Nephron progenitor cell (in vitro differentiated cells): ENCODE measurements at regions not wholly inside any gene's neighbourhood (a gene's known extent, or its start where the extent isn't known, plus 50 kb on each side); places are given as distances from the start of the nearest gene placed in this dataset.
"Not testable (repeated sequence)": the region's sequence is repeated elsewhere in the genome, so short reads cannot be mapped to it uniquely, and the experiment has no call there.

ENCODE experiments used
- DNase-seq: peaks from one replicate; pipeline ENCODE4 v3.0.0; 2021
- H3K27ac Mint-ChIP-seq: 2 replicates; pipeline ENCODE4 v1.8.0; 2021; ENCODE audit warnings: mild to moderate bottlenecking, moderate library complexity, mixed read lengths
- H3K27me3 Mint-ChIP-seq: 2 replicates; pipeline ENCODE4 v1.8.0; 2021; ENCODE audit warnings: mild to moderate bottlenecking, low read depth, mixed read lengths; ENCODE audit not compliant: poor library complexity
- H3K36me3 Mint-ChIP-seq: 2 replicates; pipeline ENCODE4 v1.8.0; 2021; ENCODE audit warnings: low read depth, mixed read lengths
- H3K4me1 Mint-ChIP-seq: 2 replicates; pipeline ENCODE4 v1.8.0; 2021; ENCODE audit warnings: mixed read lengths
- H3K4me3 Mint-ChIP-seq: 2 replicates; pipeline ENCODE4 v1.8.0; 2021; ENCODE audit warnings: mild to moderate bottlenecking, moderate library complexity, mixed read lengths
- H3K9me3 Mint-ChIP-seq: 2 replicates; pipeline ENCODE4 v1.8.0; 2021; ENCODE audit warnings: mild to moderate bottlenecking, moderate library complexity, mixed read lengths
- CTCF ChIP-seq: fragments of 200-600 bp; sonication (generic); IDR thresholded peaks from 2 replicates; pipeline ENCODE4 v1.5.0; 2021; ENCODE audit warnings: antibody characterized with exemption

- H3K27ac Mint-ChIP-seq = peak overlapping the region; percentile 37
- peaks cover 58% of the 10 kb centered on the region for H3K4me1 Mint-ChIP-seq
- H3K9me3 Mint-ChIP-seq = peaks cover under 1% of the 10 kb centered on the region
Observed at GRCh38 chr7:69245646-69246045, 352.6 kb upstream of the AUTS2 start.

GRCh38 chr7:69246758-69247157 lies 351.5 kb upstream of the AUTS2 start:
- H3K27ac Mint-ChIP-seq = no peak overlapping the region

More at GRCh38 chr7:69245646-69246045, 352.6 kb upstream of the AUTS2 start:
- no peak for DNase-seq
- no peaks in the 10 kb centered on the region for H3K36me3 Mint-ChIP-seq
- no peak overlapping the region for H3K4me3 Mint-ChIP-seq
- peaks cover 13% of the 10 kb centered on the region for H3K27me3 Mint-ChIP-seq
- TF ChIP-seq CTCF = no peak

GRCh38 chr7:69248382-69248828 lies 349.9 kb upstream of the AUTS2 start:
- Mint-ChIP-seq H3K4me1 (peaks cover 51% of the 10 kb centered on the region), H3K9me3 (peaks cover 19% of the 10 kb centered on the region), H3K27ac (peak overlapping the region; percentile 27), H3K4me3 (peak overlapping the region; percentile 51)
- peak; percentile 48 for DNase-seq
- H3K27me3 Mint-ChIP-seq, H3K36me3 Mint-ChIP-seq: not testable (repeated sequence)

More at GRCh38 chr7:69246758-69247157, 351.5 kb upstream of the AUTS2 start:
- peaks cover 53% of the 10 kb centered on the region for H3K4me1 Mint-ChIP-seq
- no peaks in the 10 kb centered on the region for H3K36me3 Mint-ChIP-seq
- TF ChIP-seq CTCF = no peak
- H3K9me3 Mint-ChIP-seq = peaks cover 9% of the 10 kb centered on the region
- H3K27me3 Mint-ChIP-seq = peaks cover 12% of the 10 kb centered on the region
- DNase-seq = no peak
- H3K4me3 Mint-ChIP-seq = no peak overlapping the region

- Mint-ChIP-seq H3K27ac (no peak overlapping the region), H3K36me3 (no peaks in the 10 kb centered on the region), H3K4me3 (no peak overlapping the region), H3K9me3 (peaks cover 19% of the 10 kb centered on the region), H3K4me1 (peaks cover 64% of the 10 kb centered on the region), H3K27me3 (peaks cover 13% of the 10 kb centered on the region)
- no peak for TF ChIP-seq CTCF
- no peak for DNase-seq
Observed at GRCh38 chr7:69250958-69251357, 347.3 kb upstream of the AUTS2 start.

GRCh38 chr7:69254643-69255042 lies 343.6 kb upstream of the AUTS2 start:
- TF ChIP-seq CTCF = no peak
- no peak for DNase-seq
- H3K4me3 Mint-ChIP-seq = no peak overlapping the region
- no peaks in the 10 kb centered on the region for H3K36me3 Mint-ChIP-seq
- no peak overlapping the region for H3K27ac Mint-ChIP-seq
- H3K9me3 Mint-ChIP-seq = peaks cover 19% of the 10 kb centered on the region
- peaks cover 37% of the 10 kb centered on the region for H3K27me3 Mint-ChIP-seq
- H3K4me1 Mint-ChIP-seq = peaks cover 42% of the 10 kb centered on the region

- Mint-ChIP-seq H3K4me3 (no peak overlapping the region), H3K27me3 (peaks cover 38% of the 10 kb centered on the region), H3K9me3 (peaks cover 10% of the 10 kb centered on the region), H3K27ac (no peak overlapping the region), H3K36me3 (no peaks in the 10 kb centered on the region), H3K4me1 (peaks cover 40% of the 10 kb centered on the region)
- DNase-seq = no peak
- no peak for TF ChIP-seq CTCF
Observed at GRCh38 chr7:69256634-69257081, 341.6 kb upstream of the AUTS2 start.
